Mammary epithelial cell (primary cell): ENCODE measurements at regions not wholly inside any gene's neighbourhood (a gene's known extent, or its start where the extent isn't known, plus 50 kb on each side); places are given as distances from the start of the nearest gene placed in this dataset.

Source experiments
- EZH2 ChIP-seq: IDR thresholded peaks from 2 replicates; pipeline ENCODE4 v1.6.1; 2012; ENCODE audit warnings: low read length, inconsistent platforms, borderline replicate concordance
- TF ChIP-seq, protein P1 (sequence below), 2 donors: IDR thresholded peaks in 1 of 2; conservative IDR thresholded peaks in 1 of 2; 2 replicates each; pipeline ENCODE4 v1.5.1; 2011 to 2012; ENCODE audit warnings: inconsistent platforms in 2 of 2, low read length in 2 of 2, mild to moderate bottlenecking in 2 of 2, control low read depth in 1 of 2, low read depth in 1 of 2; ENCODE audit not compliant: insufficient read depth in 1 of 2; ENCODE audit errors: extremely low read depth in 1 of 2

- TF ChIP-seq, protein P1, sequence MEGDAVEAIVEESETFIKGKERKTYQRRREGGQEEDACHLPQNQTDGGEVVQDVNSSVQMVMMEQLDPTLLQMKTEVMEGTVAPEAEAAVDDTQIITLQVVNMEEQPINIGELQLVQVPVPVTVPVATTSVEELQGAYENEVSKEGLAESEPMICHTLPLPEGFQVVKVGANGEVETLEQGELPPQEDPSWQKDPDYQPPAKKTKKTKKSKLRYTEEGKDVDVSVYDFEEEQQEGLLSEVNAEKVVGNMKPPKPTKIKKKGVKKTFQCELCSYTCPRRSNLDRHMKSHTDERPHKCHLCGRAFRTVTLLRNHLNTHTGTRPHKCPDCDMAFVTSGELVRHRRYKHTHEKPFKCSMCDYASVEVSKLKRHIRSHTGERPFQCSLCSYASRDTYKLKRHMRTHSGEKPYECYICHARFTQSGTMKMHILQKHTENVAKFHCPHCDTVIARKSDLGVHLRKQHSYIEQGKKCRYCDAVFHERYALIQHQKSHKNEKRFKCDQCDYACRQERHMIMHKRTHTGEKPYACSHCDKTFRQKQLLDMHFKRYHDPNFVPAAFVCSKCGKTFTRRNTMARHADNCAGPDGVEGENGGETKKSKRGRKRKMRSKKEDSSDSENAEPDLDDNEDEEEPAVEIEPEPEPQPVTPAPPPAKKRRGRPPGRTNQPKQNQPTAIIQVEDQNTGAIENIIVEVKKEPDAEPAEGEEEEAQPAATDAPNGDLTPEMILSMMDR (conservative IDR thresholded peaks at IDR 0.05 in 1 of 2, IDR thresholded peaks at IDR 0.05 in 1 of 2; ENCODE audit: extremely low read depth in 1 of 2, insufficient read depth in 1 of 2, low read depth in 1 of 2, low read length in 2 of 2): no peak
- TF ChIP-seq EZH2: no peak
These were observed 100.5 kb upstream of the SLC38A2 start for GRCh38 chr12:46472893-46473633.
